Mesodermal cell (in vitro differentiated cells): ENCODE measurements at regions not wholly inside any gene's neighbourhood (a gene's known extent, or its start where the extent isn't known, plus 50 kb on each side); places are given as distances from the start of the nearest gene placed in this dataset.

Source experiments
- H3K27ac ChIP-seq: 2 replicates; pipeline ENCODE4 v1.7.0; 2013; ENCODE audit warnings: mild to moderate bottlenecking, low read depth, low read length, moderate library complexity; ENCODE audit not compliant: severe bottlenecking
- H3K36me3 ChIP-seq: 2 replicates; pipeline ENCODE4 v1.7.1; 2013; ENCODE audit warnings: mild to moderate bottlenecking, low read length, moderate library complexity; ENCODE audit not compliant: control insufficient read depth, insufficient read depth
- H3K4me1 ChIP-seq: one replicate; pipeline ENCODE4 v1.7.1; 2013; ENCODE audit warnings: mild to moderate bottlenecking, low read length; ENCODE audit not compliant: insufficient read depth, control insufficient read depth, poor library complexity, severe bottlenecking
- H3K4me3 ChIP-seq: 2 replicates; pipeline ENCODE4 v1.7.0; 2013; ENCODE audit warnings: low read length, control low read depth, mild to moderate bottlenecking; ENCODE audit not compliant: insufficient read depth, poor library complexity, severe bottlenecking; ENCODE audit errors: extremely low read depth
- H3K9me3 ChIP-seq: 2 replicates; pipeline ENCODE4 v1.7.1; 2013; ENCODE audit warnings: mild to moderate bottlenecking, low read length, moderate library complexity; ENCODE audit not compliant: control insufficient read depth
- WGBS, 2 experiments: methylation state at CpG; one replicate each; pipeline ENCODE4 v1.1.5; 2013; ENCODE audit warnings: missing lambda C conversion rate in 2 of 2; ENCODE audit not compliant: insufficient coverage in 2 of 2; 5-methylcytosine and 5-hydroxymethylcytosine counted together

GRCh38 chr14:98507264-98507663, 764.7 kb downstream of the BCL11B start:
- Histone ChIP-seq H3K4me3 (no peak overlapping the region), H3K27ac (no peak overlapping the region), H3K4me1 (no peaks in the 10 kb centered on the region), H3K9me3 (no peaks in the 10 kb centered on the region), H3K36me3 (no peaks in the 10 kb centered on the region)
- WGBS, 2 experiments, result 0% methylated on average over 1 of the region's 2 CpGs

- H3K36me3 ChIP-seq, result no peaks in the 10 kb centered on the region
These were observed 761.6 kb downstream of the BCL11B start for GRCh38 chr14:98510392-98510791.

GRCh38 chr14:98512501-98513251, 759.3 kb downstream of the BCL11B start:
- H3K4me3 ChIP-seq, result no peak overlapping the region
- WGBS, 2 experiments, result 54 to 75% methylated on average over 6 to 7 of the region's 10 CpGs
- H3K36me3 ChIP-seq, result no peaks in the 10 kb centered on the region
- no peaks in the 10 kb centered on the region for H3K9me3 ChIP-seq
- no peaks in the 10 kb centered on the region for H3K4me1 ChIP-seq
- H3K27ac ChIP-seq, result no peak overlapping the region

More at GRCh38 chr14:98510392-98510791, 761.6 kb downstream of the BCL11B start:
- WGBS, 2 experiments, result no CpG with 5 or more reads among the region's 3 CpGs
- H3K4me3 ChIP-seq, result no peak overlapping the region
- H3K27ac ChIP-seq, result no peak overlapping the region
- H3K4me1 ChIP-seq, result no peaks in the 10 kb centered on the region
- H3K9me3 ChIP-seq, result no peaks in the 10 kb centered on the region

GRCh38 chr14:98513558-98513957, 758.4 kb downstream of the BCL11B start:
- 100% methylated on average over 1 of the region's 3 CpGs; no CpG with 5 or more reads in 1 of the 2 experiments for WGBS, 2 experiments
- Histone ChIP-seq H3K4me3 (no peak overlapping the region), H3K36me3 (no peaks in the 10 kb centered on the region), H3K4me1 (no peaks in the 10 kb centered on the region), H3K27ac (no peak overlapping the region), H3K9me3 (no peaks in the 10 kb centered on the region)

- Histone ChIP-seq H3K36me3 (no peaks in the 10 kb centered on the region), H3K4me1 (no peaks in the 10 kb centered on the region)
These were observed 758.0 kb downstream of the BCL11B start for GRCh38 chr14:98514016-98514415.

GRCh38 chr14:98536256-98536655, 735.7 kb downstream of the BCL11B start:
- Histone ChIP-seq H3K36me3 (no peaks in the 10 kb centered on the region), H3K4me1 (no peaks in the 10 kb centered on the region), H3K27ac (no peak overlapping the region), H3K9me3 (no peaks in the 10 kb centered on the region), H3K4me3 (no peak overlapping the region)
- 93 to 94% methylated on average over 2 to 3 of the region's 3 CpGs for WGBS, 2 experiments

More at GRCh38 chr14:98514016-98514415, 758.0 kb downstream of the BCL11B start:
- H3K4me3 ChIP-seq, result no peak overlapping the region
- no peak overlapping the region for H3K27ac ChIP-seq
- no peaks in the 10 kb centered on the region for H3K9me3 ChIP-seq

GRCh38 chr14:98542316-98542715, 729.7 kb downstream of the BCL11B start:
- no peaks in the 10 kb centered on the region for H3K9me3 ChIP-seq
- no peaks in the 10 kb centered on the region for H3K36me3 ChIP-seq
- whole genome bisulfite sequencing, 2 experiments, result 85 to 89% methylated on average over 8 to 9 of the region's 10 CpGs
- no peak overlapping the region for H3K27ac ChIP-seq
- no peak overlapping the region for H3K4me3 ChIP-seq
- H3K4me1 ChIP-seq, result no peaks in the 10 kb centered on the region

GRCh38 chr14:98543074-98543473, 728.9 kb downstream of the BCL11B start:
- H3K4me1 ChIP-seq, result no peaks in the 10 kb centered on the region
- no peak overlapping the region for H3K27ac ChIP-seq
- H3K4me3 ChIP-seq, result no peak overlapping the region
- no peaks in the 10 kb centered on the region for H3K36me3 ChIP-seq
- H3K9me3 ChIP-seq, result no peaks in the 10 kb centered on the region
- 33% methylated on average over 1 of the region's 2 CpGs; no CpG with 5 or more reads in 1 of the 2 experiments for whole genome bisulfite sequencing, 2 experiments

GRCh38 chr14:98544174-98544573, 727.8 kb downstream of the BCL11B start:
- WGBS, 2 experiments, result 95 to 100% methylated on average over 1 to 3 of the region's 4 CpGs
- Histone ChIP-seq H3K4me3 (no peak overlapping the region), H3K9me3 (no peaks in the 10 kb centered on the region)

GRCh38 chr14:98545181-98545580, 726.8 kb downstream of the BCL11B start:
- Histone ChIP-seq H3K4me3 (no peak overlapping the region), H3K9me3 (no peaks in the 10 kb centered on the region), H3K36me3 (no peaks in the 10 kb centered on the region), H3K27ac (no peak overlapping the region), H3K4me1 (no peaks in the 10 kb centered on the region)

More at GRCh38 chr14:98544174-98544573, 727.8 kb downstream of the BCL11B start:
- H3K27ac ChIP-seq, result no peak overlapping the region
- H3K4me1 ChIP-seq, result no peaks in the 10 kb centered on the region
- H3K36me3 ChIP-seq, result no peaks in the 10 kb centered on the region

GRCh38 chr14:98548071-98548686, 723.8 kb downstream of the BCL11B start:
- Histone ChIP-seq H3K36me3 (no peaks in the 10 kb centered on the region), H3K4me3 (no peak overlapping the region), H3K27ac (no peak overlapping the region), H3K9me3 (no peaks in the 10 kb centered on the region), H3K4me1 (no peaks in the 10 kb centered on the region)
- 85 to 89% methylated on average over 4 to 5 of the region's 6 CpGs for WGBS, 2 experiments
